Peyer's patch (tissue), 4 donors: ENCODE measurements at regions not wholly inside any gene's neighbourhood (a gene's known extent, or its start where the extent isn't known, plus 50 kb on each side); places are given as distances from the start of the nearest gene placed in this dataset.
"Not testable (repeated sequence)": the region's sequence is repeated elsewhere in the genome, so short reads cannot be mapped to it uniquely, and the experiment has no call there.

Experiments
- DNase-seq, 3 donors: peaks; one replicate each; pipeline ENCODE4 v3.0.0-alpha.2; 2017 to 2019
- H3K27ac ChIP-seq, 4 donors: fragments of 200-600 bp; sonication (generic); one replicate each; pipeline ENCODE4 v1.5.1; 2016 to 2019
- H3K27me3 ChIP-seq, 2 donors: fragments of 200-600 bp; sonication (generic); one replicate each; pipeline ENCODE4 v1.5.1; 2019
- H3K36me3 ChIP-seq, 3 donors: fragments of 200-600 bp; sonication (generic); one replicate each; pipeline ENCODE4 v1.5.1; 2016 to 2019
- H3K4me1 ChIP-seq, 4 donors: fragments of 200-600 bp; sonication (generic); one replicate each; pipeline ENCODE4 v1.5.1; 2016 to 2019
- H3K4me3 ChIP-seq, 4 donors: fragments of 200-600 bp; sonication (generic); 1 replicate in 3 of 4; 2 replicates in 1 of 4; pipeline ENCODE4 v1.5.1; 2016 to 2019; ENCODE audit warnings: mild to moderate bottlenecking in 1 of 4
- H3K9me3 ChIP-seq, 4 donors: fragments of 200-600 bp; sonication (generic); one replicate each; pipeline ENCODE4 v1.5.1; 2016 to 2019; ENCODE audit warnings: mild to moderate bottlenecking in 1 of 4
- POLR2A ChIP-seq, 2 donors: fragments of 450-650 bp; IDR thresholded peaks; one replicate each; pipeline ENCODE4 v1.5.1; 2017; ENCODE audit warnings: antibody characterized with exemption in 2 of 2, mild to moderate bottlenecking in 2 of 2, moderate library complexity in 2 of 2
- TF ChIP-seq, protein P1 (sequence below), 6 experiments: fragments of 450-650 bp in 4 of 6; fragments of 200-600 bp in 2 of 6; sonication (generic) in 1 of 6; IDR thresholded peaks; one replicate each; pipeline ENCODE4 v1.5.1; 2017 to 2019; ENCODE audit warnings: antibody characterized with exemption in 6 of 6, mild to moderate bottlenecking in 3 of 6, moderate library complexity in 1 of 6

DNA sequence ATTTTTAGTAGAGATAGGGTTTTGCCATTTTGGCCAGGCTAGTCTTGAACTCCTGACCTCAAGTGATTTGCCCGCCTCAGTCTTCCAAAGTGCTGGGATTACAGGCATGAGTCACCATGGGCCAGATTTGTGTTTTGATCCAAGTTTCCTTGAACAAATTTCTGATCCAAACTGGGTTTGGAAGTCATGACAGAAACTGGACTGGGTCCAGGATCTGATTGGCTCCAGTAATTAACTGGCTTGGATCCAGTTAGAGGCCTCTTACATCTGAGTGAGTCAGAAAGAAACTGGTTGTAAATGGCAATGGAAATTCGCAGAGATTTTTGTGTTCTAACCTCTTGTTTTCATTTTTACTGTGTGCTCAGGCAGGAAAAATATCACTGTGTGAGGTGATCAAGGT, 141.6 kb downstream of the SLC25A46 start:
- TF ChIP-seq, protein P1, sequence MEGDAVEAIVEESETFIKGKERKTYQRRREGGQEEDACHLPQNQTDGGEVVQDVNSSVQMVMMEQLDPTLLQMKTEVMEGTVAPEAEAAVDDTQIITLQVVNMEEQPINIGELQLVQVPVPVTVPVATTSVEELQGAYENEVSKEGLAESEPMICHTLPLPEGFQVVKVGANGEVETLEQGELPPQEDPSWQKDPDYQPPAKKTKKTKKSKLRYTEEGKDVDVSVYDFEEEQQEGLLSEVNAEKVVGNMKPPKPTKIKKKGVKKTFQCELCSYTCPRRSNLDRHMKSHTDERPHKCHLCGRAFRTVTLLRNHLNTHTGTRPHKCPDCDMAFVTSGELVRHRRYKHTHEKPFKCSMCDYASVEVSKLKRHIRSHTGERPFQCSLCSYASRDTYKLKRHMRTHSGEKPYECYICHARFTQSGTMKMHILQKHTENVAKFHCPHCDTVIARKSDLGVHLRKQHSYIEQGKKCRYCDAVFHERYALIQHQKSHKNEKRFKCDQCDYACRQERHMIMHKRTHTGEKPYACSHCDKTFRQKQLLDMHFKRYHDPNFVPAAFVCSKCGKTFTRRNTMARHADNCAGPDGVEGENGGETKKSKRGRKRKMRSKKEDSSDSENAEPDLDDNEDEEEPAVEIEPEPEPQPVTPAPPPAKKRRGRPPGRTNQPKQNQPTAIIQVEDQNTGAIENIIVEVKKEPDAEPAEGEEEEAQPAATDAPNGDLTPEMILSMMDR (IDR thresholded peaks at IDR 0.05), result no peak
- TF ChIP-seq POLR2A (IDR thresholded peaks at IDR 0.05), result no peak
- H3K27ac ChIP-seq, result no peak overlapping the region

DNA sequence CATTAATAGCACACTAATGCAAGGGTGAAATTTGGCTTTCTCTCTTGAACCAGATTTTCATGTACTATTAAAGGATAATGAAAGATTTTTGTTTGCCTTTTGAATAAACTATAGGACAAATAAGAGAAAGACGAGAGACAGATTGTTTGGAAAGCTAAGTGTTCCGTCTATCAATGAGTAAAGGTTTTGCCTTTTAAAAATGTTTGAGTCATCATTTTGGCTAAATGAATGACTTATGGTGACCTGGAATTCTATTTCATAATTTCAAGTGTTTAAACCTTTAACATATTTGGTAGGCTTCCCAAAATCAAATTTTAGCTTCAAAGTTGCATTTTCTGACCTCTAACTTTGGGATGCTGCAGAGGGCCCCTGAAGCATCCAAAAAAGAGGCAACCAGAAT, 145.2 kb downstream of the SLC25A46 start:
- DNase-seq, result no peak
- Histone ChIP-seq H3K27me3 (no peaks in the 10 kb centered on the region), H3K27ac (no peak overlapping the region), H3K4me1 (no peaks in the 10 kb centered on the region), H3K36me3 (no peaks in the 10 kb centered on the region), H3K9me3 (no peaks in the 10 kb centered on the region), H3K4me3 (no peak overlapping the region)
- no peak for TF ChIP-seq POLR2A (IDR thresholded peaks at IDR 0.05)
- TF ChIP-seq, protein P1 (IDR thresholded peaks at IDR 0.05), result no peak

More for the DNA sequence above, 141.6 kb downstream of the SLC25A46 start:
- no peaks in the 10 kb centered on the region for H3K36me3 ChIP-seq
- no peak overlapping the region for H3K4me3 ChIP-seq
- peak in 1 of 3 donors; percentile 48 for DNase-seq
- no peaks in the 10 kb centered on the region for H3K4me1 ChIP-seq
- no peaks in the 10 kb centered on the region for H3K27me3 ChIP-seq
- H3K9me3 ChIP-seq, result no peaks in the 10 kb centered on the region

DNA sequence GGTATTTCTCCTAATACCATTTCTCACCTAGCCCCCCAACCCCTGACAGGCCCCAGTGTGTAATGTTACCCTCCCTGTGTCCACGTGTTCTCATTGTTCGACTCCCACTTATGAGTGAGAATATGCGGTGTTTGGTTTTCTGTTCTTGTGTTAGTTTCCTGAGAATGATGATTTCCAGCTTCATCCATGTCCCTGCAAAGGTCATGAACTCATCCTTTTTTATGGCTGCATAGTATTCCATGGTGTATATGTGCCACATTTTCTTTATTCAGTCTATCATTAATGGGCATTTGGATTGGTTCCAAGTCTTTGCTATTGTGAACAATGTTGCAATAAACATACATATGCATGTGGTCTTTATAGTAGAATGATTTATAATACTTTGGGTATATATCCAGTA, 148.4 kb downstream of the SLC25A46 start:
- H3K27me3 ChIP-seq, H3K9me3 ChIP-seq, H3K4me1 ChIP-seq, H3K36me3 ChIP-seq, H3K27ac ChIP-seq, DNase-seq, H3K4me3 ChIP-seq: not testable (repeated sequence)

DNA sequence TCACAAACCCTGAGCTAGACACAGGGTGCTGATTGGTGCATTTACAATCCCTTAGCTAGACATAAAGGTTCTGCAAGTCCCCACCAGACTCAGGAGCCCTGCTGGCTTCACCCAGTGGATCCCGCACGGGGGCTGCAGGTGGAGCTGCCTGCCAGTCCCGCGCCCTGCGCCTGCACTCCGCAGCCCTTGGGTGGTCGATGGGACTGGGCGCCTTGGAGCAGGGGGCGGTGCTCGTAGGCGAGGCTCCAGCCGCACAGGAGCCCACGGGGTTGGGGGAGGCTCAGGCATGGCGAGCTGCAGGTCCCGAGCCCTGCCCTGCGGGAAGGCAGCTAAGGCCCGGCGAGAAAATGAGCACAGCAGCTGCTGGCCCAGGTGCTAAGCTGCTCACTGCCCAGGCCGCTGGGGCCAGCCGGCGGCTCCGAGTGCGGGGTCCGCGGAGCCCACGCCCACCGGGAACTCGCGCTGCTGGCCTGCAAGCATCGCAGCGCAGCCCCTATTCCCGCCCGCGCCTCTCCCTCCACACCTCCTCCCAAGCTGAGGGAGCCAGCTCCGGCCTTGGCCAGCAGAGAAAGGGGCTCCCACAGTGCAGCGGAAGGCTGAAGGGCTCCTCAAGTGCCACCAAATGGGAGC, 155.2 kb downstream of the SLC25A46 start:
- H3K4me3 ChIP-seq, H3K27me3 ChIP-seq, H3K9me3 ChIP-seq, H3K36me3 ChIP-seq, H3K4me1 ChIP-seq, H3K27ac ChIP-seq, DNase-seq: not testable (repeated sequence)

DNA sequence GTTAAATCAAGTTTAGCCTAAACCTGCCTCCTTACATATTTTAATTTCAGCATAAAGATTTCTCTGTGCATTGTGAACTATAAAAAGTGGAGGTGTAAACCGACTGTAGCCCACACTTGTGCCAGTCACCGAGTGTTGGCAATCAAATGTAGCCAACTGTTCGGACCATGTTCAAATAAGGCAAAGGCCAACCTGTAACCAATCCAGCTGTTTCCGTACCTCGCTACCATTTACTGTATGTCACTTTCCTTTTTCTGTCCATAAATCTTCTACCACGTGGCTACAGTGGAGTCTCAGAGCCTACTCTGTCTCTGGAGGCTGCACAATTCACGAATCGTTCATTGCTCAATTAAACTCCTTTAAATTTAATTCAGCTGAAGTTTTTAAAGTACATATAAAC, 156.0 kb downstream of the SLC25A46 start:
- TF ChIP-seq, protein P1 (IDR thresholded peaks at IDR 0.05), result no peak
- H3K4me1 ChIP-seq, result no peaks in the 10 kb centered on the region
- no peaks in the 10 kb centered on the region for H3K27me3 ChIP-seq
- no peaks in the 10 kb centered on the region for H3K36me3 ChIP-seq
- no peak for DNase-seq
- H3K4me3 ChIP-seq, result no peak overlapping the region
- no peak overlapping the region for H3K27ac ChIP-seq
- H3K9me3 ChIP-seq, result no peaks in the 10 kb centered on the region

DNA sequence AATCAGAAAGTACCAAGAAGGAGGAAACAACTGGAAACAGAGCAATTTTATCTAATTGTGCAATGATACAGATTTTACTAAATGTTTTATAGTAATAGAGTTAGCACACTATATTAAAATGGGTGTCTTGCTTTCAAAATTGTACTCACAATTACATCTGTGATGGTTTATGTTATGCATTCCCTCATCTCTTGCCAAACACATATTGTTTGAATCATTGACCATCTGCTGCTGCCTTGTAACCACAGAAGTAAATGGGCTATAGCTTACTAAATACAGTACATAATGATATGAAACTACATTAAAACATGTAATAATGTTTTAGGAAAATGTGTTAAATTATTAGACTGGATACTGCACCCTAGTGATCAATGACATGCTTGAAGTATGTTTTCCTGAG, 158.1 kb downstream of the SLC25A46 start:
- Histone ChIP-seq H3K4me1 (no peaks in the 10 kb centered on the region), H3K9me3 (no peaks in the 10 kb centered on the region), H3K4me3 (no peak overlapping the region), H3K27ac (no peak overlapping the region), H3K36me3 (no peaks in the 10 kb centered on the region), H3K27me3 (no peaks in the 10 kb centered on the region)
- DNase-seq, result no peak
- TF ChIP-seq, protein P1 (IDR thresholded peaks at IDR 0.05), result no peak
- no peak for TF ChIP-seq POLR2A (IDR thresholded peaks at IDR 0.05)
